ENCODE measurements at regions not wholly inside any gene's neighbourhood (a gene's known extent, or its start where the extent isn't known, plus 50 kb on each side); places are given as distances from the start of the nearest gene placed in this dataset.

DNA sequence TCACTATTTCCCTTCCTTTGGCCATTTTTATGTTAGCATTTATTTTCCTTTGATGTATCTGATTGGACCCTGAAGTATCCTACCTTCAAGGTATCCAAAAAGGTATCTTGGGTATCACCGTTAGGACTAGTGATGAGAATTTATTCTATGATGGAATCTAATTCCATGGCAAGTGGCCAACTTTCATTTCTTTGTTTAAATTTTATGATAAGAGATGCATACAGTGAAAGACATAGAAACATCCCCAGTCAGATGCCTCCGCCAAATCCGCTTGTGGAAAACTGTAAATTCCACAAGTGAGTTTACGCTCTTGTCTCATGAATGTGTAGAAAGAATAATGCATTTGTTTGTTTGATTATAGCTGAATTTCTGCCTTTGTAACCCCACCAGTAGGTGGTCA, 153.7 kb upstream of the NR2F2 start:
- TF ChIP-seq YY1 (IDR thresholded peaks at IDR 0.05; ENCODE audit: insufficient read depth, insufficient read length) = no peak
- no peak for TF ChIP-seq ZNF274 (IDR thresholded peaks at IDR 0.05; ENCODE audit: low read depth, low read length)
- no peak for TF ChIP-seq SUZ12 (IDR thresholded peaks at IDR 0.05; ENCODE audit: extremely low read depth, insufficient read depth, insufficient read length)
